Muscle of leg (tissue), 3 donors: ENCODE measurements at regions not wholly inside any gene's neighbourhood (a gene's known extent, or its start where the extent isn't known, plus 50 kb on each side); places are given as distances from the start of the nearest gene placed in this dataset.
A peak's percentile ranks its signal among the peaks of the same experiment; 100 is the strongest.

Source experiments
- DNase-seq: peaks from one replicate; pipeline ENCODE4 v3.0.0; 2013
- H3K27ac ChIP-seq: one replicate; pipeline ENCODE4 v1.5.1; 2013; ENCODE audit warnings: mild to moderate bottlenecking, low read length, control low read depth
- H3K27me3 ChIP-seq: one replicate; pipeline ENCODE4 v1.6.1; 2013; ENCODE audit warnings: low read length; ENCODE audit not compliant: control insufficient read depth, insufficient read depth
- H3K36me3 ChIP-seq: one replicate; pipeline ENCODE4 v1.6.1; 2013; ENCODE audit warnings: low read length; ENCODE audit not compliant: control insufficient read depth, insufficient read depth
- H3K4me1 ChIP-seq: one replicate; pipeline ENCODE4 v1.6.1; 2013; ENCODE audit warnings: low read length; ENCODE audit not compliant: control insufficient read depth, insufficient read depth
- H3K4me3 ChIP-seq: one replicate; pipeline ENCODE4 v1.5.1; 2013; ENCODE audit warnings: low read length, control low read depth
- H3K9me3 ChIP-seq: replicated peaks from 2 replicates; pipeline ENCODE4 v1.6.1; 2013; ENCODE audit warnings: low read depth, low read length; ENCODE audit not compliant: control insufficient read depth
- WGBS: methylation state at CpG from one replicate; pipeline ENCODE4 v1.1.5; 2013; ENCODE audit warnings: missing lambda C conversion rate; ENCODE audit not compliant: insufficient coverage; 5-methylcytosine and 5-hydroxymethylcytosine counted together

GRCh38 chr13:55669051-55669450 is 1471.7 kb upstream of the PRR20A start:
- Histone ChIP-seq H3K4me3 (no peak overlapping the region), H3K27ac (no peak overlapping the region), H3K27me3 (no peaks in the 10 kb centered on the region), H3K9me3 (no peaks in the 10 kb centered on the region), H3K4me1 (no peaks in the 10 kb centered on the region), H3K36me3 (no peaks in the 10 kb centered on the region)
- peak; percentile 50 for DNase-seq
- WGBS = no CpG with 5 or more reads among the region's 1 CpG

GRCh38 chr13:55673910-55674309 is 1466.8 kb upstream of the PRR20A start:
- Histone ChIP-seq H3K4me1 (no peaks in the 10 kb centered on the region), H3K27me3 (no peaks in the 10 kb centered on the region)
- no CpG with 5 or more reads among the region's 2 CpGs for WGBS

GRCh38 chr13:55682776-55683175 is 1457.9 kb upstream of the PRR20A start:
- DNase-seq = peak; percentile 62

More at GRCh38 chr13:55673910-55674309, 1466.8 kb upstream of the PRR20A start:
- H3K27ac ChIP-seq = no peak overlapping the region
- H3K36me3 ChIP-seq = no peaks in the 10 kb centered on the region
- no peak overlapping the region for H3K4me3 ChIP-seq
- no peaks in the 10 kb centered on the region for H3K9me3 ChIP-seq
- DNase-seq = no peak

GRCh38 chr13:55705526-55705925 is 1435.2 kb upstream of the PRR20A start:
- no peaks in the 10 kb centered on the region for H3K27me3 ChIP-seq
- no peak overlapping the region for H3K4me3 ChIP-seq
- no peak overlapping the region for H3K27ac ChIP-seq
- no peaks in the 10 kb centered on the region for H3K4me1 ChIP-seq
- no peak for DNase-seq
- H3K36me3 ChIP-seq = no peaks in the 10 kb centered on the region
- no CpG with 5 or more reads among the region's 1 CpG for WGBS
- no peaks in the 10 kb centered on the region for H3K9me3 ChIP-seq

More at GRCh38 chr13:55682776-55683175, 1457.9 kb upstream of the PRR20A start:
- WGBS = 24% methylated on average over 2 of the region's 3 CpGs
- Histone ChIP-seq H3K9me3 (no peaks in the 10 kb centered on the region), H3K4me1 (no peaks in the 10 kb centered on the region), H3K27me3 (no peaks in the 10 kb centered on the region), H3K36me3 (no peaks in the 10 kb centered on the region), H3K4me3 (no peak overlapping the region), H3K27ac (no peak overlapping the region)

GRCh38 chr13:55705971-55706370 is 1434.7 kb upstream of the PRR20A start:
- Histone ChIP-seq H3K36me3 (no peaks in the 10 kb centered on the region), H3K4me3 (no peak overlapping the region), H3K27ac (no peak overlapping the region), H3K9me3 (no peaks in the 10 kb centered on the region), H3K4me1 (no peaks in the 10 kb centered on the region), H3K27me3 (no peaks in the 10 kb centered on the region)
- peak; percentile 20 for DNase-seq
- WGBS = no CpG with 5 or more reads among the region's 3 CpGs

GRCh38 chr13:55714120-55714519 is 1426.6 kb upstream of the PRR20A start:
- Histone ChIP-seq H3K4me3 (no peak overlapping the region), H3K36me3 (no peaks in the 10 kb centered on the region), H3K9me3 (peaks cover 2% of the 10 kb centered on the region), H3K4me1 (no peaks in the 10 kb centered on the region), H3K27ac (no peak overlapping the region), H3K27me3 (no peaks in the 10 kb centered on the region)
- DNase-seq = no peak

- H3K36me3 ChIP-seq = no peaks in the 10 kb centered on the region
- no peak overlapping the region for H3K27ac ChIP-seq
- no peaks in the 10 kb centered on the region for H3K9me3 ChIP-seq
- no peaks in the 10 kb centered on the region for H3K27me3 ChIP-seq
- no peak for DNase-seq
- no peak overlapping the region for H3K4me3 ChIP-seq
- H3K4me1 ChIP-seq = no peaks in the 10 kb centered on the region
- WGBS = no CpG with 5 or more reads among the region's 5 CpGs
Observed at GRCh38 chr13:55727683-55728082, 1413.0 kb upstream of the PRR20A start.

- no peaks in the 10 kb centered on the region for H3K27me3 ChIP-seq
- H3K36me3 ChIP-seq = no peaks in the 10 kb centered on the region
- no peak overlapping the region for H3K4me3 ChIP-seq
- WGBS = no CpG with 5 or more reads among the region's 2 CpGs
- H3K27ac ChIP-seq = no peak overlapping the region
- DNase-seq = no peak
- H3K4me1 ChIP-seq = no peaks in the 10 kb centered on the region
- H3K9me3 ChIP-seq = no peaks in the 10 kb centered on the region
Observed at GRCh38 chr13:55728247-55728646, 1412.5 kb upstream of the PRR20A start.

- Histone ChIP-seq H3K9me3 (no peaks in the 10 kb centered on the region), H3K27me3 (no peaks in the 10 kb centered on the region), H3K4me1 (no peaks in the 10 kb centered on the region), H3K36me3 (no peaks in the 10 kb centered on the region), H3K4me3 (no peak overlapping the region), H3K27ac (no peak overlapping the region)
- no peak for DNase-seq
- no CpG with 5 or more reads among the region's 2 CpGs for WGBS
Observed at GRCh38 chr13:55745828-55746227, 1394.9 kb upstream of the PRR20A start.

GRCh38 chr13:55761986-55762385 is 1378.7 kb upstream of the PRR20A start:
- DNase-seq = no peak
- Histone ChIP-seq H3K27ac (no peak overlapping the region), H3K27me3 (no peaks in the 10 kb centered on the region), H3K9me3 (no peaks in the 10 kb centered on the region), H3K36me3 (no peaks in the 10 kb centered on the region), H3K4me1 (no peaks in the 10 kb centered on the region), H3K4me3 (no peak overlapping the region)
- 30% methylated on average over 2 of the region's 3 CpGs for WGBS

GRCh38 chr13:55777612-55778011 is 1363.1 kb upstream of the PRR20A start:
- Histone ChIP-seq H3K36me3 (no peaks in the 10 kb centered on the region), H3K9me3 (no peaks in the 10 kb centered on the region), H3K27me3 (no peaks in the 10 kb centered on the region), H3K27ac (no peak overlapping the region), H3K4me1 (no peaks in the 10 kb centered on the region), H3K4me3 (no peak overlapping the region)
- no peak for DNase-seq
- 100% methylated on average over 2 of the region's 2 CpGs for whole genome bisulfite sequencing
